H1 (cell line): ENCODE measurements at regions not wholly inside any gene's neighbourhood (a gene's known extent, or its start where the extent isn't known, plus 50 kb on each side); places are given as distances from the start of the nearest gene placed in this dataset.

Source experiments
- CTCF ChIA-PET: fragments of 300-600 bp; sonication (Branson Sonifier 250); formaldehyde crosslinking; loops from one replicate; lab custom pipeline; 2021; ENCODE audit not compliant: partially characterized antibody; lab: Charles Lee
- POLR2A ChIA-PET: fragments of 300-600 bp; sonication (Branson Sonifier 250); formaldehyde crosslinking; loops from one replicate; lab custom pipeline; 2021; ENCODE audit warnings: inconsistent platforms; ENCODE audit not compliant: partially characterized antibody; lab: Charles Lee
- DNase-seq, 2 experiments: peaks; one replicate each; pipeline versions ENCODE4 v3.0.0 to v3.0.0-alpha.2; 2010 to 2022; ENCODE audit warnings: low spot score in 2 of 2, low read depth in 1 of 2, mixed read lengths in 1 of 2
- FAIRE-seq: peaks from 2 replicates; lab custom pipeline; 2011; peaks lifted over from hg19 to GRCh38; lab: Jason Lieb, UNC
- H2AFZ ChIP-seq: 2 replicates; pipeline ENCODE4 v1.8.1; 2012; ENCODE audit warnings: low read length, inconsistent platforms
- H2AK5ac ChIP-seq: 2 replicates; pipeline ENCODE4 v1.6.1; 2013; ENCODE audit warnings: low read depth, low read length
- H2BK120ac ChIP-seq: replicated peaks from 2 replicates; pipeline ENCODE3; 2013; ENCODE audit warnings: low read depth, low read length, inconsistent platforms
- H2BK12ac ChIP-seq: 2 replicates; pipeline ENCODE4 v1.6.1; 2013; ENCODE audit warnings: low read depth, low read length
- H2BK15ac ChIP-seq: 2 replicates; pipeline ENCODE4 v1.6.1; 2013; ENCODE audit warnings: low read length
- H2BK20ac ChIP-seq: 2 replicates; pipeline ENCODE4 v1.6.1; 2013; ENCODE audit warnings: low read length
- H2BK5ac ChIP-seq: 2 replicates; pipeline ENCODE4 v1.6.1; 2013; ENCODE audit warnings: low read depth, low read length
- H3K14ac ChIP-seq: 2 replicates; pipeline ENCODE4 v1.6.1; 2013; ENCODE audit warnings: inconsistent platforms; ENCODE audit not compliant: insufficient read length
- H3K18ac ChIP-seq: 2 replicates; pipeline ENCODE4 v1.6.1; 2013; ENCODE audit warnings: low read length; ENCODE audit errors: extremely low read depth
- H3K23ac ChIP-seq: 2 replicates; pipeline ENCODE4 v1.6.1; 2013; ENCODE audit warnings: inconsistent platforms; ENCODE audit not compliant: insufficient read length
- H3K23me2 ChIP-seq: 2 replicates; pipeline ENCODE4 v1.6.1; 2013; ENCODE audit warnings: low read depth, low read length
- H3K27ac ChIP-seq: 2 replicates; pipeline ENCODE4 v1.6.1; 2011; ENCODE audit warnings: low read depth, low read length, inconsistent platforms
- H3K27me3 ChIP-seq, 4 experiments: replicated peaks in 1 of 4; 1 replicate in 1 of 4; 2 replicates in 3 of 4; pipeline versions ENCODE4 v1.6.1 to v1.8.1; 2011 to 2013; ENCODE audit warnings: low read length in 3 of 4, mild to moderate bottlenecking in 3 of 4, inconsistent platforms in 2 of 4, mixed read lengths in 2 of 4, moderate library complexity in 1 of 4; ENCODE audit not compliant: control insufficient read depth in 3 of 4, insufficient read depth in 3 of 4; ENCODE audit errors: extremely low read depth in 1 of 4
- H3K36me3 ChIP-seq, 4 experiments: 2 replicates each; pipeline versions ENCODE4 v1.6.1 to v1.8.1; 2011 to 2013; ENCODE audit warnings: mild to moderate bottlenecking in 4 of 4, low read length in 3 of 4, moderate library complexity in 2 of 4, control low read depth in 1 of 4, inconsistent platforms in 1 of 4; ENCODE audit not compliant: insufficient read depth in 4 of 4, control insufficient read depth in 2 of 4
- H3K4ac ChIP-seq: replicated peaks from 2 replicates; pipeline ENCODE3; 2013; ENCODE audit warnings: low read length, low read depth, mixed read lengths, inconsistent platforms; ENCODE audit not compliant: insufficient read length
- H3K4me1 ChIP-seq, 4 experiments: replicated peaks in 1 of 4; 1 replicate in 1 of 4; 2 replicates in 3 of 4; pipeline versions ENCODE4 v1.6.1 to v1.8.1; 2011 to 2013; ENCODE audit warnings: low read length in 3 of 4, inconsistent platforms in 2 of 4, mixed read lengths in 1 of 4; ENCODE audit not compliant: insufficient read depth in 4 of 4, control insufficient read depth in 3 of 4
- H3K4me2 ChIP-seq, 2 experiments: 2 replicates each; pipeline versions ENCODE4 v1.6.1 to v1.8.1; 2011 to 2013; ENCODE audit warnings: low read depth in 2 of 2, low read length in 2 of 2, control low read depth in 1 of 2, inconsistent platforms in 1 of 2, mild to moderate bottlenecking in 1 of 2; ENCODE audit not compliant: insufficient read depth in 1 of 2
- H3K4me3 ChIP-seq, 4 experiments: fragments of 200-600, 300-600 bp in 1 of 4; sonication (generic), shearing (Covaris generic), sonication (Bioruptor Twin) in 1 of 4; 2 replicates each; pipeline versions ENCODE4 v1.5.1 to v1.8.1; 2011 to 2016; ENCODE audit warnings: low read length in 4 of 4, low read depth in 3 of 4, control low read depth in 2 of 4, inconsistent platforms in 2 of 4, mild to moderate bottlenecking in 2 of 4, mixed read lengths in 1 of 4, moderate library complexity in 1 of 4; ENCODE audit not compliant: insufficient read depth in 2 of 4; ENCODE audit errors: extremely low read depth in 1 of 4
- H3K56ac ChIP-seq: replicated peaks from 2 replicates; pipeline ENCODE3; 2013; ENCODE audit warnings: low read depth, mild to moderate bottlenecking, mixed read lengths, low read length, inconsistent platforms; ENCODE audit not compliant: insufficient read length
- H3K79me1 ChIP-seq: 2 replicates; pipeline ENCODE4 v1.6.1; 2013; ENCODE audit warnings: low read depth, low read length, control low read depth
- H3K79me2 ChIP-seq, 2 experiments: 2 replicates each; pipeline versions ENCODE4 v1.6.1 to v1.8.1; 2012 to 2013; ENCODE audit warnings: low read length in 2 of 2, mild to moderate bottlenecking in 2 of 2, inconsistent platforms in 1 of 2; ENCODE audit not compliant: insufficient read depth in 2 of 2, control insufficient read depth in 1 of 2
- H3K9ac ChIP-seq, 4 experiments: replicated peaks in 1 of 4; 1 replicate in 1 of 4; 2 replicates in 3 of 4; pipeline versions ENCODE4 v1.6.1 to v1.8.1; 2011 to 2013; ENCODE audit warnings: low read depth in 3 of 4, low read length in 3 of 4, control low read depth in 2 of 4, mild to moderate bottlenecking in 2 of 4, moderate library complexity in 2 of 4, inconsistent platforms in 1 of 4; ENCODE audit errors: extremely low read depth in 1 of 4
- H3K9me3 ChIP-seq, 2 experiments: 2 replicates each; pipeline versions ENCODE4 v1.6.1 to v1.8.1; 2012 to 2013; ENCODE audit warnings: mild to moderate bottlenecking in 2 of 2, moderate library complexity in 2 of 2, control low read depth in 1 of 2, inconsistent platforms in 1 of 2, low read depth in 1 of 2, low read length in 1 of 2, mixed read lengths in 1 of 2; ENCODE audit not compliant: insufficient read depth in 2 of 2
- H4K20me1 ChIP-seq, 2 experiments: replicated peaks in 1 of 2; 2 replicates each; pipeline versions ENCODE3 to v1.8.1; 2011 to 2013; ENCODE audit warnings: inconsistent platforms in 2 of 2, low read length in 2 of 2, mild to moderate bottlenecking in 1 of 2; ENCODE audit not compliant: insufficient read depth in 2 of 2, control insufficient read depth in 1 of 2
- H4K5ac ChIP-seq: 2 replicates; pipeline ENCODE4 v1.6.1; 2013; ENCODE audit warnings: low read length, low read depth, mixed read lengths, inconsistent platforms; ENCODE audit not compliant: insufficient read length
- H4K8ac ChIP-seq: 2 replicates; pipeline ENCODE4 v1.8.0; 2013; ENCODE audit warnings: mild to moderate bottlenecking, moderate library complexity, low read length, inconsistent platforms; ENCODE audit not compliant: insufficient read depth; ENCODE audit errors: extremely low read depth
- H4K91ac ChIP-seq: replicated peaks from 2 replicates; pipeline ENCODE3; 2013; ENCODE audit warnings: low read length, mixed read lengths, inconsistent platforms; ENCODE audit not compliant: insufficient read length
- CBX5 ChIP-seq: fragments of 300-800, 300-1000 bp; sonication (generic); IDR thresholded peaks from 2 replicates; pipeline ENCODE4 v1.7.1; 2016; ENCODE audit warnings: antibody characterized with exemption, low read length, low read depth
- CHD1 ChIP-seq: IDR thresholded peaks from 2 replicates; pipeline ENCODE4 v1.6.1; 2012; ENCODE audit warnings: low read depth, low read length, improper control_type of control experiment
- CTCF ChIP-seq, 3 experiments: IDR thresholded peaks; 1 replicate in 2 of 3; 2 replicates in 1 of 3; pipeline versions ENCODE4 v1.5.1 to v1.6.1; 2011; ENCODE audit warnings: low read length in 3 of 3, mild to moderate bottlenecking in 3 of 3, inconsistent platforms in 2 of 3, low read depth in 1 of 3, moderate library complexity in 1 of 3; ENCODE audit not compliant: insufficient read depth in 1 of 3; ENCODE audit errors: control extremely low read depth in 1 of 3
- HDAC6 ChIP-seq: IDR thresholded peaks from one replicate; pipeline ENCODE4 v1.7.1; 2012; ENCODE audit warnings: low read depth, mild to moderate bottlenecking, inconsistent platforms, low read length, moderate library complexity
- JUND ChIP-seq: IDR thresholded peaks from 2 replicates; pipeline ENCODE4 v1.6.1; 2011; ENCODE audit warnings: mild to moderate bottlenecking, improper control_type of control experiment, low read length
- MAX ChIP-seq: IDR thresholded peaks from 2 replicates; pipeline ENCODE4 v1.6.1; 2012; ENCODE audit warnings: inconsistent platforms
- RXRA ChIP-seq: IDR thresholded peaks from 2 replicates; pipeline ENCODE4 v1.6.1; 2011; ENCODE audit warnings: low read depth, mild to moderate bottlenecking, low read length, moderate library complexity; ENCODE audit not compliant: insufficient read depth
- YY1 ChIP-seq: IDR thresholded peaks from 2 replicates; pipeline ENCODE4 v1.6.1; 2011; ENCODE audit warnings: low read depth, mild to moderate bottlenecking, low read length
- ZNF274 ChIP-seq: IDR thresholded peaks from 2 replicates; pipeline ENCODE4 v1.7.0; 2012; ENCODE audit warnings: low read length, borderline replicate concordance; ENCODE audit errors: extremely low read depth
- WGBS, 2 experiments: shearing (Covaris generic) in 1 of 2; methylation state at CpG; one replicate each; pipeline versions ENCODE4 v1.1.6 to v1.1.7; 2013 to 2015; ENCODE audit warnings: low lambda C conversion rate in 2 of 2, mixed read lengths in 2 of 2, inconsistent platforms in 1 of 2, low coverage in 1 of 2, missing lambda C conversion rate in 1 of 2; ENCODE audit not compliant: insufficient replicate concordance in 2 of 2, insufficient coverage in 1 of 2, insufficient read length in 1 of 2; ENCODE audit errors: extremely low coverage in 1 of 2, missing lambda C conversion rate in 1 of 2; 5-methylcytosine and 5-hydroxymethylcytosine counted together

GRCh38 chr16:54993106-54993895 lies 62.6 kb downstream of the IRX5 start:
- Histone ChIP-seq H4K8ac (no peak overlapping the region), H3K4me3 (no peak overlapping the region), H3K23me2 (no peaks in the 10 kb centered on the region), H3K23ac (no peak overlapping the region), H3K4me1 (no peaks in the 10 kb centered on the region), H3K56ac (no peak overlapping the region), H2BK12ac (no peak overlapping the region), H3K36me3 (no peaks in the 10 kb centered on the region), H3K4me2 (no peak overlapping the region), H4K5ac (no peak overlapping the region), H4K20me1 (no peaks in the 10 kb centered on the region), H3K27me3 (no peaks in the 10 kb centered on the region), H3K79me1 (no peaks in the 10 kb centered on the region), H2AK5ac (no peak overlapping the region), H3K27ac (no peak overlapping the region), H3K9me3 (no peaks in the 10 kb centered on the region), H3K18ac (no peak overlapping the region), H2BK15ac (no peak overlapping the region), H4K91ac (no peak overlapping the region), H2BK20ac (no peak overlapping the region), H3K79me2 (no peaks in the 10 kb centered on the region), H2BK5ac (no peak overlapping the region), H2BK120ac (no peak overlapping the region), H2AFZ (no peak overlapping the region), H3K14ac (no peak overlapping the region), H3K9ac (no peak overlapping the region), H3K4ac (no peak overlapping the region)
- ChIA-PET POLR2A (no interaction called here), CTCF (interaction anchor here (1.3 kb wide), 1 partner anchor 35 kb away, joined by 4 read pairs; no protein-coding TSS in a partner anchor)
- DNase-seq (no peak), FAIRE-seq (no peak)
- WGBS, 2 experiments: 87% methylated on average over 2 of the region's 2 CpGs; no CpG with 5 or more reads in 1 of the 2 experiments
- TF ChIP-seq RXRA: no peak
- no peak for TF ChIP-seq MAX
- no peak for TF ChIP-seq CTCF (IDR thresholded peaks at IDR 0.05; ENCODE audit: control extremely low read depth in 1 of 3, insufficient read depth in 1 of 3, low read depth in 1 of 3, low read length in 3 of 3)
- TF ChIP-seq JUND: no peak
- no peak for TF ChIP-seq HDAC6
- TF ChIP-seq CHD1: no peak
- TF ChIP-seq ZNF274: no peak
- TF ChIP-seq YY1: no peak
- TF ChIP-seq CBX5: no peak
